Umbilical cord (tissue), 1 donor: ENCODE measurements at regions not wholly inside any gene's neighbourhood (a gene's known extent, or its start where the extent isn't known, plus 50 kb on each side); places are given as distances from the start of the nearest gene placed in this dataset.
"Not testable (repeated sequence)": the region's sequence is repeated elsewhere in the genome, so short reads cannot be mapped to it uniquely, and the experiment has no call there.

Source experiments
- DNase-seq: peaks from one replicate; pipeline ENCODE4 v3.0.0-alpha.2; 2015; ENCODE audit warnings: low spot score

DNA sequence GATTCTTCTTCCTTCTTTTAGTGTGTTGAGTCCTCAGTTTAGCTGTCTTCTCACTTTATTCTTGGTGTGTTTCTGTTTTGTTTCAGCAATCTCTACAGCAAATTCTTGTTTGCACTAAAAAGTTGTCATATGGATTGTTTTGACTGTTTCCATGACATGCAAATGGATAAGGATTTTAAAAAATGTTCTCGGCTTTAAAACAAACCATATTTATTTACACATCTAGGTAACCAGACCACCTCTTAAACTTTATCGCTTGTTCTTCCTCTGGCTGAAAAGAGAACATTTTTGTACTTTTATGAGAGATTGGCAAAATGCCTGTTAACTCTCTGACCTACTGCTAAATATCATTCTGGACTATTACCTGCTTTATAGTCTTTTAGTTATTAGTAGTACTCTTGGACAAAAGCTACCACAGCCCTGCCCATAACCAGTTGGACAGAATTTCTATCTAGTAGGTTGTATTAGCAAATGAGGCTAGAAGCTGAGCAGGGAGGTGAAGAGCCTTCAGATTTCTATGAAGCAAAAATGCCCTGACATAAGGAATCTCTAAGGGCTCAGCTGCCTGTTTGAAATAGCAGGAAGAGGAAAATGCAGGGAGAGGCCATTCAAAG is 268.3 kb downstream of the CD109 start:
- DNase-seq: peak; percentile 49

DNA sequence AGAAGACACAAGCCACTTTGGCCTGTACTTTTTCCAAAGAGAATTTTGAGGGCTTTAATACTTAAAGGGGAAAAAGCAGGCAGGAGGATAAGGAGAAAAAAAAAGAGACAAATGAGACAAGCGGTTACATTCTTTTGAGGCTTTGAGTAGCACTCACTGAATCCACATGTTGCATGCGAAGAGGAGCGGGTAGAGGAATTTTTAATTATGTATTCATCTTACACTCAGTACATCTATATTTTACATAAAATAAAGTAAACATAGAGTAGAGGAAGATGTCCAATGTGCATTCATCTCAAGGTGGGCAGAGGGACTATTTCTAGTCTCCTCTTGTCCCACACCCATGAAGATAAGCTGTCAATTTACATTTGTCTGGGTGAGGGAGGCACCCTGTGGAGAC is 266.9 kb downstream of the CD109 start:
- DNase-seq: no peak

- no peak for DNase-seq
Observed at GRCh38 chr6:73956305-73956704, 260.3 kb downstream of the CD109 start.

DNA sequence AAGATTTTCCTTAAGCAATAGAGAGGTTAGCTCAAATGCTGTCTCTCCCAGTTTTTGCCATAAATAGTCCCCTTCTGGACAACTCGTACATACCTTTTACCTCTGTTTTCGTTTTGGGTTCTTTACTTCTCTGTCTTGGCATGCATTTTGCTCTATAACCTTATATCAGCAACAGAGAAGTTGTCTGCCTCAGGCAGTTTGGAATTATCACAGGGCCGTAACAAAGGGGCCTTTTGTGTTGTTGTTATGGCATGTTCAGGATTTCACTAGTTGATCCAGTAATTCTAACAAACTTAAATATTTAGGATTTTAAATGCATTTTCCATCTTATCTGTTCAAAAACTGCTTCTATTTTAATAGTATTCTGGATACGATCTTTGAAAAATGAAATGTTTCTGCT is 259.8 kb downstream of the CD109 start:
- no peak for DNase-seq

GRCh38 chr6:73954881-73955280 is 258.9 kb downstream of the CD109 start:
- no peak for DNase-seq

DNA sequence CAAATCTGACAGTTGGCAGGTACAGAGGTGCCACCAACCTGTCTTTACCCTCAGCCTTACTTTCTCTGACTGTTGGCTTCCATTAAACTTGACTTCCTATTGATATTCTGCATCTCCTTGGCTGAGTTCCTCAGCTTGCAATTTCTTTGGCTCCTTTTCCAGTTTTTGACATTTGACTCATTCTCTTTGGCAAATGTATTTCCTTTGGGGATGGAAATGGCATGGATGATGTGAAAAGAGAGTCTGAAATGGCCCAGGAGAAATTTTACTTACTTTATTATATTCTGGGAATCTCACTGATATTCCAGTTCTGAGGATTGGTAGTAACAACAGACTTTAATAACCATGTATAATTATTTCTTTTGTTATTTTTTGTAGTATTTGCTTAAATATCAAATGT is 255.2 kb downstream of the CD109 start:
- no peak for DNase-seq

GRCh38 chr6:73943930-73944652 is 248.1 kb downstream of the CD109 start:
- no peak for DNase-seq

DNA sequence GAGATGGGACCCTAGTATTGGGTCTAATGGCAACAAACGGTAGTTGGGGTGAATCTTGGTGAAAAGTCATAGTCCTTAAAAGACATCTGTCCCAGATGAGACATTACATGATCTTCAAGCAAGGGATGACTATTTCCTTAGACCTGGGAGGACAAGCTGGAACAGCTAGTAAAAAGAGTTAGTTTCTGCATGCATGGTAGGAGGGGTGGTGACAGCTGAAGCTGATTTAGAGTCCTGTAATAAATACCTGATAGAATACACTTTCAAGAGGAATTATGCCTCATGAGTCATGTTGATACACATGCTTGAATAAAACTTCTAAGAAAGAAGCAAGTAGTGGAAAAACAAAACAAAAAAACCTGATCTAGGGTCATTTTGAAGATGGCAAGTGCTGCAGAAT is 247.4 kb downstream of the CD109 start:
- DNase-seq: peak; percentile 10

GRCh38 chr6:73942592-73943186 is 246.7 kb downstream of the CD109 start:
- no peak for DNase-seq

DNA sequence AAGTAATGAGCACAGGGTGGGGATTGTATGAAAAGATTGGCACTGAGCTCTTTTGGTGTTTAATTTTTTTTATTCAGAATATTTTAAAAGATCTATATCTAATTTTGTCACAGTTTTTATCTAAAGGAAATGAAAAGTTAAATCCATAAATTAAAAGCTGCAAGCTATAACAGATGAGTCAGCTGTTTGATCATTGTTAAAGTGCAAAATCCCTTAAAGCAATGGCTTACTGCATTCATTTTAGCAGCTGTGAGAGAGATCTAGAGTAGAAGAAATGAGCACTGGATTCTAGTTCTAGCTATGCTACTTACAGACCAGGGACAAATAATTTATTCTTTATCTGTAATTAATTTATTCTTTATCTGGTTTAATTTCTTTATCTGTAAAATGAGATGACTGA is 245.9 kb downstream of the CD109 start:
- DNase-seq: no peak

GRCh38 chr6:73937805-73938204 is 241.8 kb downstream of the CD109 start:
- DNase-seq: no peak

GRCh38 chr6:73932866-73933265 is 236.9 kb downstream of the CD109 start:
- DNase-seq: no peak

GRCh38 chr6:73929405-73929804 is 233.4 kb downstream of the CD109 start:
- DNase-seq: no peak

- no peak for DNase-seq
Observed at GRCh38 chr6:73927421-73927820, 231.4 kb downstream of the CD109 start.

- not testable (repeated sequence) for DNase-seq
Observed at GRCh38 chr6:73925703-73926102, 229.7 kb downstream of the CD109 start.

DNA sequence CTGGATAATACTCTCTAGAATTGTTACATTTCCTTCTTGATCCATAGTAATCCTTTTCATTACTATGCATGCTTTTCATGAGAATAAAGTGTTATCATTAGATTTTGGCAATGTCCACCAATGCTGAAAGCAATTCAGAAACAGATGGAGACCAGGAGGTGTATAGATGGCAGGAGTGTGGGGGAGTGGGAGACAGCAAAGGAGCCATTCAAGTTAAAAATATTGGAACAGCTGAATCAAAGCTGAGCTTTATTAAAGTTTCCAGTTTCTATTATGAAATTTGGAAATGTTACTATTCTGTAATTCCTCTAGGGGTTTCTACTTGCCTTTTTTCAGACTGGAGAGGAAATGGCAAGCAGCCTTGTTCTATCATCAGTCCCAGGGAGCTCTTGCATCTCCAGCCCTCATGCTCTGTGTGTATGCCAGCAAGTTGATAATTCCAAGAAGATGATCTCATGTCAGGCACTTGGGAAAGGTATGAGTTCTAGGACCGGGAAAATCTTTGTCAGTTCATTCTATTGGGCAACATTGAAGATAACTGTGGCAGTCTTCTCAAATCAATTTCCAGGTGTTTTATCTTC is 228.0 kb downstream of the CD109 start:
- DNase-seq: no peak

DNA sequence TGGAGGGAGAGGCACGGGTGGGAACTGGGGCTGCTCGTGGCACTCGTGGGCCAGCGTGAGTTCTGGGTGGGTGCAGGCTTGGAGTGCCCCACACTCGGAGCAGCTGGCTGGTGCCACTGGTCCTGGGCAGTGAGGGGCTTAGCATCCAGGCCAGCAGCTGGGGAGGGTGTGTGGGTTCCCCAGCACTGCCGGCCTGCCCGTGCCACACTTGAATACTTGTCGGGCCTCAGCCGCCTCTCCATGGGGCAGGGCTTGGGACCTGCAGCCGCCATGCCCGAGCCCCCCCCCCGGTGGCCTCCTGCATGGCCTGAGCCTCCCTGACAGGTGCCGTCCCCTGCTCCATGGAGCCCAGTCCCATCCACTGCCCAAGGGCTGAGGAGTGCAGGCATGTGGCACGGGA is 207.2 kb downstream of the CD109 start:
- DNase-seq: no peak

- no peak for DNase-seq
Observed at GRCh38 chr6:73901986-73902385, 206.0 kb downstream of the CD109 start.

- no peak for DNase-seq
Observed at GRCh38 chr6:73901311-73901710, 205.3 kb downstream of the CD109 start.

DNA sequence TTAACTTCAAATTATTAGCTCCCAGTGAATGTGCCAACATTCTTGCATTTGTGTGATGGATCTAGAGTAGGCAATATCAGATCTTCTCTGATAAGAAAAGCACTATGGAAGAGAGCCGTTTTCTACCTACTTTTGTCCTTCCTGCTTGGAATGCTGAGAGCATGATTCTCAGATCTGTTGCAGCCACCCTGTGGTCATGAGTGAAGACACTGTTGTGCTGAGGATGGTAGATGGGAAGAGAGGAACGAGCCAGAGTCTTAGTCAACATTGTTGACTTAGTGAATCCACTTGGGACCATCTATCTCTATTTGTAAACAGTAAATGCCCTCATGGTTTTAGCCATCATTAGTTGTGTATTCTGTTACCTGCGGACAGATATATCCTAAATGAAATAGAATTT is 202.6 kb downstream of the CD109 start:
- DNase-seq: no peak

GRCh38 chr6:73893696-73894095 is 197.7 kb downstream of the CD109 start:
- DNase-seq: no peak

GRCh38 chr6:73888050-73888449 is 192.0 kb downstream of the CD109 start:
- no peak for DNase-seq

- DNase-seq: no peak
Observed at GRCh38 chr6:73885393-73885792, 189.4 kb downstream of the CD109 start.
